ENCODE measurements at regions not wholly inside any gene's neighbourhood (a gene's known extent, or its start where the extent isn't known, plus 50 kb on each side); places are given as distances from the start of the nearest gene placed in this dataset.
"Not testable (repeated sequence)": the region's sequence is repeated elsewhere in the genome, so short reads cannot be mapped to it uniquely, and the experiment has no call there.

DNA sequence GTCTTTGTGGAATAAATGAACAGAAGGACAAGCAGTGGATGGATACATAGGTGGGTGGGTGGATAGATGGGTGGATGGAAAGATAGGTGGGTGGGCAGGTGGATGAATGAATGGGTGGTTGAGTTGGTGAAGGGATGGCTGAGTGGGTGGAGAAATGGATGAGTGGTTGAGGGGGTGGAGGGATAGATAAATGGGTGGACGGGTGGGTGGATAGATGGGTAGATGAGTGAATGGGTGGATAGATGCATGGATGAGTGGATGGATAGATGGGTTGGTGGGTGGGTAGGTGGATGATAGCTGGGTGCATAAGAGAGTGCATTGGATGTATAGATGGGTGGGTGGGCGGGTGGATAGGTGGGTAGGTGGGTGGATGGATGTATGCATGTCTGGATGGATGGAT is 63.5 kb downstream of the UNC93B1 start:
- H3K36me3 ChIP-seq (ENCODE audit: low read depth); H3K9ac ChIP-seq; H3K4me2 ChIP-seq (ENCODE audit: unreplicated experiment); H3K9me2 ChIP-seq (ENCODE audit: insufficient read depth); H3K4me1 ChIP-seq (ENCODE audit: insufficient read depth); H3K9me3 ChIP-seq (ENCODE audit: low read depth); H3K27me3 ChIP-seq (replicated peaks; ENCODE audit: insufficient read depth); H4K20me1 ChIP-seq (ENCODE audit: insufficient read depth); H3K79me2 ChIP-seq (ENCODE audit: insufficient read depth); H3K27ac ChIP-seq; in situ Hi-C loops (cut with MboI); H2AFZ ChIP-seq; H3K4me3 ChIP-seq; DNase-seq; H3F3A ChIP-seq (ENCODE audit: insufficient read depth): not testable (repeated sequence)
- 31% methylated on average over 2 of the region's 2 CpGs; no CpG with 5 or more reads in 1 of the 2 experiments for WGBS, 2 experiments (ENCODE audit: low coverage in 1 of 2, low lambda C conversion rate in 2 of 2, missing lambda C conversion rate in 2 of 2)

DNA sequence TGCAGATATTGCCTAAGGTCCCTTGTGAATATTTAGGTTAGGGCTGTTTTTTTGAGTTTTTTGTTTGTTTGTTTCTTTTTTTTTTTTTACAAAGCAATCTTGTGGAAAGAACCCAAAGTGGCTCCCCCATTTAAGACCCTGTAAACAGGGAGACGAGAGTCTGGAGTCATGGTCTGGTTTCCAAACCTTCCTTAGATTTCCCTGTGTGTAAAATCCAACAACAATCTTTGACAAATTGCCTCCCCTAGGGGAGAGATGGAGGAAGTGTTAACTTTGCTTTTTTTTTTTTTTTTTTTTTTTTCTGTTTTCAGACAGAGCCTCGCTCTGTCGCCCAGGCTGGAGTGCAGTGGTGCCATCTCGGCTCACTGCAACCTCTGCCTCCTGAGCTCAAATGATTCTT is 64.9 kb downstream of the UNC93B1 start:
- H3K4me3 ChIP-seq; H3K4me1 ChIP-seq (ENCODE audit: insufficient read depth); H3K79me2 ChIP-seq (ENCODE audit: insufficient read depth); H4K20me1 ChIP-seq (ENCODE audit: insufficient read depth); H3F3A ChIP-seq (ENCODE audit: insufficient read depth); H3K27me3 ChIP-seq (replicated peaks; ENCODE audit: insufficient read depth); H3K4me2 ChIP-seq (ENCODE audit: unreplicated experiment); in situ Hi-C loops (cut with MboI); H3K9me3 ChIP-seq (ENCODE audit: low read depth); H3K27ac ChIP-seq; H3K9ac ChIP-seq; H3K36me3 ChIP-seq (ENCODE audit: low read depth); H2AFZ ChIP-seq; H3K9me2 ChIP-seq (ENCODE audit: insufficient read depth): not testable (repeated sequence)
- DNase-seq: peak; percentile 1
- 10 to 12% methylated on average over 1 to 4 of the region's 4 CpGs for WGBS, 2 experiments (ENCODE audit: low coverage in 1 of 2, low lambda C conversion rate in 2 of 2, missing lambda C conversion rate in 2 of 2)

DNA sequence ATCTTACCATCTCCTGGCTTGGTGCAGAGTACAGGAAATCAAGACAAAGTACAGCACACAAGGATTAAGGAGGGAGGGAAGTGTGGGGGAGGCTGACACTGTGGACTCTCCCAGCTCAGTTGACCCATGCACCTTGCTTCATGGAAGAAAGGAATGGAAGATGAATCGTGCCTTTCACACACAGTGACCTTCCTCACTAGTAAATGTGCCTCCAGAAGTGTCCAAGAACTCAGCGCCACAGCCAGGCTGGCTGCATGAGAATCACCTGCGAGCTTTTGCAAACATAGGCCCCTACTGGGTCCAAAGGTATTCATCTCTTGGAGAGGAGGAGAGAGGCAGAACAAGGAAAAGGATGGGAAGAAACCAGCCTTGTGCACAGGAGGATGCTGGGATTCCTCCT is 65.5 kb downstream of the UNC93B1 start:
- H2AFZ ChIP-seq; in situ Hi-C loops (cut with MboI); H3K4me1 ChIP-seq (ENCODE audit: insufficient read depth); H3K4me3 ChIP-seq; H3K4me2 ChIP-seq (ENCODE audit: unreplicated experiment); H3K27me3 ChIP-seq (replicated peaks; ENCODE audit: insufficient read depth); H3K9me3 ChIP-seq (ENCODE audit: low read depth); H3F3A ChIP-seq (ENCODE audit: insufficient read depth); H3K79me2 ChIP-seq (ENCODE audit: insufficient read depth); H3K27ac ChIP-seq; H4K20me1 ChIP-seq (ENCODE audit: insufficient read depth); DNase-seq; H3K9ac ChIP-seq; H3K9me2 ChIP-seq (ENCODE audit: insufficient read depth); H3K36me3 ChIP-seq (ENCODE audit: low read depth): not testable (repeated sequence)
- WGBS, 2 experiments (ENCODE audit: low coverage in 1 of 2, low lambda C conversion rate in 2 of 2, missing lambda C conversion rate in 2 of 2): 43 to 47% methylated on average over 3 of the region's 3 CpGs

DNA sequence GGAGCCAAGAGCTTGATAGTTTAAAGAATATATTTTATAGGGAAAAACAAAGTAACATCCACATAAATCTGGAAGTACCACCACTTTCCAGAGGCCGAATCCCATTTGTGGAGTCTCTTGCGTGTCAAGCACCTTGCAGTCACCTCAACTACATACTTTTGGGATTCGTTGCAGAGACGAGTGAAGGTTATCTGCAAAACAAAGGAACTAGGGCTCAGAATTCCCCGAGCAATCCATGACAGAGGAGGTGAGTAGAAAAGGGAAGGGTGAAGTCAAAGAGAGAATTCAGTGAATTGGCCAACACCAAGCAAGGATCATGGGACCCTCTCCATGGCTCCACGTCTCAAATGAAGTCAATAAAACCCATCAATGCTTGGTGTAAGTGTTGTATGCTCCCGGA is 80.3 kb downstream of the UNC93B1 start:
- H2AFZ ChIP-seq; H3K9ac ChIP-seq; H3K9me2 ChIP-seq (ENCODE audit: insufficient read depth); H3K4me3 ChIP-seq; H3K36me3 ChIP-seq (ENCODE audit: low read depth); H3K4me1 ChIP-seq (ENCODE audit: insufficient read depth); DNase-seq; H3K27ac ChIP-seq; H3K9me3 ChIP-seq (ENCODE audit: low read depth); in situ Hi-C loops (cut with MboI); H3F3A ChIP-seq (ENCODE audit: insufficient read depth); H4K20me1 ChIP-seq (ENCODE audit: insufficient read depth); H3K4me2 ChIP-seq (ENCODE audit: unreplicated experiment); H3K79me2 ChIP-seq (ENCODE audit: insufficient read depth); H3K27me3 ChIP-seq (replicated peaks; ENCODE audit: insufficient read depth): not testable (repeated sequence)
- 28 to 31% methylated on average over 7 of the region's 7 CpGs for WGBS, 2 experiments (ENCODE audit: low coverage in 1 of 2, low lambda C conversion rate in 2 of 2, missing lambda C conversion rate in 2 of 2)

DNA sequence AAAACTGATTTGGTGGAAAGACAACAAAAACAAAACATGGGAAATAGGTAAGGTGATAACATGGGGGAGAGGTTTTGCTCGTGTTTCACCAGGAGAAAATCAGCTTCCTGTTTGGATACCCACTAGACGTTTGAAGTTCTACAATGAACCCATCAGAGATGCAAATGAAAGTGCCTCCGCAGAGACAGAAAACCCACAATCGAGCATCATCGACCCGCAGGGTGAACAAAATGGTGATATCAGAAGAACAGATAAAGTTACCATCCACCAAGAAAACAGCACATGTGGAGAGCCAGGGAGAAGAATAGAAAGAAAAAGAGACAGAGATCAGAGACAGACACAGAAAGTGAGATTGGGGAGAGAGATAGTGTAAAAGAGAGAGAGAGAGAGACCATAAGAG is 83.4 kb downstream of the UNC93B1 start:
- H3K36me3 ChIP-seq (ENCODE audit: low read depth); H3K79me2 ChIP-seq (ENCODE audit: insufficient read depth); H3K4me1 ChIP-seq (ENCODE audit: insufficient read depth); H4K20me1 ChIP-seq (ENCODE audit: insufficient read depth); H3K27me3 ChIP-seq (replicated peaks; ENCODE audit: insufficient read depth); in situ Hi-C loops (cut with MboI); H3K4me3 ChIP-seq; H3K27ac ChIP-seq; H3K9me2 ChIP-seq (ENCODE audit: insufficient read depth); H2AFZ ChIP-seq; H3K9ac ChIP-seq; H3K4me2 ChIP-seq (ENCODE audit: unreplicated experiment); H3F3A ChIP-seq (ENCODE audit: insufficient read depth); H3K9me3 ChIP-seq (ENCODE audit: low read depth); DNase-seq: not testable (repeated sequence)
- WGBS, 2 experiments (ENCODE audit: low coverage in 1 of 2, low lambda C conversion rate in 2 of 2, missing lambda C conversion rate in 2 of 2): 50 to 71% methylated on average over 5 to 6 of the region's 6 CpGs

DNA sequence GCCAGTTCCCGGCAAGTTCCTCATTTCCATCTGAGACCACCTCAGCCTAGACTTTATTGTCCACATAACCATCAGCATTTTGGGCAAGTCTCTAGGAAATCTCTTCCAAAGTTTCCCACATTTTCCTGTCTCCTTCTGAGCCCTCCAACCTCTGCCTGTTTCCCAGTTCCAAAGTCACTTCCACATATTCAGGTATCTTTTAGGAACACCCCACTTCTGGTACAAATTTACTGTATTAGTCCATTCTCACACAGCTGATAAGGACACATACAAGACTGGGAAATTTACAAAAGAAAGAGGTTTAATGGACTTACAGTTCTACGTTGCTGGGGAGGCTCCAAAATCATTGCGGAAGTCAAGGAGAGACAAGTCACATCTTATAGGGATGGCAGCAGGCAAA is 91.7 kb downstream of the UNC93B1 start:
- H3K4me1 ChIP-seq (ENCODE audit: insufficient read depth); H3K27ac ChIP-seq; H3K27me3 ChIP-seq (replicated peaks; ENCODE audit: insufficient read depth); H3K9me2 ChIP-seq (ENCODE audit: insufficient read depth); H3K4me2 ChIP-seq (ENCODE audit: unreplicated experiment); H3K36me3 ChIP-seq (ENCODE audit: low read depth); DNase-seq; H3K4me3 ChIP-seq; H3K9me3 ChIP-seq (ENCODE audit: low read depth); in situ Hi-C loops (cut with MboI); H4K20me1 ChIP-seq (ENCODE audit: insufficient read depth); H3K79me2 ChIP-seq (ENCODE audit: insufficient read depth); H3F3A ChIP-seq (ENCODE audit: insufficient read depth); H2AFZ ChIP-seq; H3K9ac ChIP-seq: not testable (repeated sequence)
- WGBS, 2 experiments (ENCODE audit: low coverage in 1 of 2, low lambda C conversion rate in 2 of 2, missing lambda C conversion rate in 2 of 2): 63 to 65% methylated on average over 3 of the region's 3 CpGs

DNA sequence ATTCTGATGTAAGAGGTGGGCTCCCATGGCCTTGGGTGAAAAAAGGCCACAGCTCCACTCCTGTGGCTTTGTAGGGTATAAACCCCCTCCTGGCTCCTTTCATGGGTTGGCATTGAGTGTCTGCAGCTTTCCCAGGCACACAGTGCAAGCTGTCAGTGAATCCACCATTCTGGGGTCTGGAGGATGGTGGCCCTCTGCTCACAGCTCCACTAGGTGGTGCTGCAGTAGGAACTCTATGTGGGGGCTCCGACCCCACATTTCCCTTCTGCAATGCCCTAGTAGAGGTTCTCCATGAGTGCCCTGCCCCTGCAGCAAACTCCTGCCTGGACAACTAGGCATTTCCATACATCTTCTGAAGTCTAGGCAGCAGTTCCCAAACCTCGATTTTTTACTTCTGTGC is 92.7 kb downstream of the UNC93B1 start:
- H3K36me3 ChIP-seq (ENCODE audit: low read depth); in situ Hi-C loops (cut with MboI); H3K4me1 ChIP-seq (ENCODE audit: insufficient read depth); H3F3A ChIP-seq (ENCODE audit: insufficient read depth); H3K4me3 ChIP-seq; H3K27ac ChIP-seq; H2AFZ ChIP-seq; H4K20me1 ChIP-seq (ENCODE audit: insufficient read depth); DNase-seq; H3K4me2 ChIP-seq (ENCODE audit: unreplicated experiment); H3K27me3 ChIP-seq (replicated peaks; ENCODE audit: insufficient read depth); H3K9ac ChIP-seq; H3K79me2 ChIP-seq (ENCODE audit: insufficient read depth); H3K9me3 ChIP-seq (ENCODE audit: low read depth); H3K9me2 ChIP-seq (ENCODE audit: insufficient read depth): not testable (repeated sequence)
- WGBS, 2 experiments (ENCODE audit: low coverage in 1 of 2, low lambda C conversion rate in 2 of 2, missing lambda C conversion rate in 2 of 2): 6 to 21% methylated on average over 2 of the region's 2 CpGs

DNA sequence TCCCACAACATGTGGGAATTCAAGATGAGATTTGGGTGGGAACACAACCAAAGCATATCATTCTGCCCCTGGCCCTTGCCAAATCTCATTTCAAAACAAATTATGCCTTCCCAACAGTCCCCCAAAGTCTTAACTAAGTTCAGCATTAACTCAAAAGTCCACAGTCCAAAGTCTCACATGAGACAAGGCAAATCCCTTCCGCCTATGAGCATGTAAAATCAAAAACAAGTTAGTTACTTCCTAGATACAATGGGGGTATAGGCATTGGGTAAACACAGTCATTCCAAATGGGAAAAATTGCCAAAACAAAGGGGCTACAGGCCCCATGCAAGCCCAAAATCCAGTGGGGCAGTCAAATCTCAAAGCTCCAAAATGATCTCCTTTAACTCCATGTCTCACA is 93.1 kb downstream of the UNC93B1 start:
- H3K9ac ChIP-seq; H3K4me2 ChIP-seq (ENCODE audit: unreplicated experiment); H3K4me1 ChIP-seq (ENCODE audit: insufficient read depth); H3K27me3 ChIP-seq (replicated peaks; ENCODE audit: insufficient read depth); H4K20me1 ChIP-seq (ENCODE audit: insufficient read depth); H3K27ac ChIP-seq; H3K79me2 ChIP-seq (ENCODE audit: insufficient read depth); H3K9me3 ChIP-seq (ENCODE audit: low read depth); DNase-seq; in situ Hi-C loops (cut with MboI); H3K9me2 ChIP-seq (ENCODE audit: insufficient read depth); H3F3A ChIP-seq (ENCODE audit: insufficient read depth); H3K36me3 ChIP-seq (ENCODE audit: low read depth); H3K4me3 ChIP-seq; H2AFZ ChIP-seq: not testable (repeated sequence)
- WGBS, 2 experiments (ENCODE audit: low coverage in 1 of 2, low lambda C conversion rate in 2 of 2, missing lambda C conversion rate in 2 of 2): 33 to 34% methylated on average over 1 of the region's 1 CpG

All from GM23248 (cell line).